Choroid plexus epithelial cell (primary cell): ENCODE measurements at regions not wholly inside any gene's neighbourhood (a gene's known extent, or its start where the extent isn't known, plus 50 kb on each side); places are given as distances from the start of the nearest gene placed in this dataset.

Experiments
- DNase-seq: peaks from one replicate; pipeline ENCODE4 v3.0.0-alpha.2; 2010; ENCODE audit warnings: low read depth
- H3K4me3 ChIP-seq: 2 replicates; pipeline ENCODE4 v1.5.1; 2011; ENCODE audit warnings: low read depth, mild to moderate bottlenecking, control low read depth, low read length, moderate library complexity
- TF ChIP-seq, protein P1 (sequence below): conservative IDR thresholded peaks from 2 replicates; pipeline ENCODE4 v1.5.1; 2011; ENCODE audit warnings: low read depth, mild to moderate bottlenecking, control low read depth, inconsistent platforms, low read length, moderate library complexity

- DNase-seq = no peak
- TF ChIP-seq, protein P1, sequence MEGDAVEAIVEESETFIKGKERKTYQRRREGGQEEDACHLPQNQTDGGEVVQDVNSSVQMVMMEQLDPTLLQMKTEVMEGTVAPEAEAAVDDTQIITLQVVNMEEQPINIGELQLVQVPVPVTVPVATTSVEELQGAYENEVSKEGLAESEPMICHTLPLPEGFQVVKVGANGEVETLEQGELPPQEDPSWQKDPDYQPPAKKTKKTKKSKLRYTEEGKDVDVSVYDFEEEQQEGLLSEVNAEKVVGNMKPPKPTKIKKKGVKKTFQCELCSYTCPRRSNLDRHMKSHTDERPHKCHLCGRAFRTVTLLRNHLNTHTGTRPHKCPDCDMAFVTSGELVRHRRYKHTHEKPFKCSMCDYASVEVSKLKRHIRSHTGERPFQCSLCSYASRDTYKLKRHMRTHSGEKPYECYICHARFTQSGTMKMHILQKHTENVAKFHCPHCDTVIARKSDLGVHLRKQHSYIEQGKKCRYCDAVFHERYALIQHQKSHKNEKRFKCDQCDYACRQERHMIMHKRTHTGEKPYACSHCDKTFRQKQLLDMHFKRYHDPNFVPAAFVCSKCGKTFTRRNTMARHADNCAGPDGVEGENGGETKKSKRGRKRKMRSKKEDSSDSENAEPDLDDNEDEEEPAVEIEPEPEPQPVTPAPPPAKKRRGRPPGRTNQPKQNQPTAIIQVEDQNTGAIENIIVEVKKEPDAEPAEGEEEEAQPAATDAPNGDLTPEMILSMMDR = no peak
Observed at GRCh38 chr13:36493046-36493445, 60.8 kb downstream of the CCNA1 start.

GRCh38 chr13:36495431-36495830 is 63.1 kb downstream of the CCNA1 start:
- H3K4me3 ChIP-seq = no peak overlapping the region
- TF ChIP-seq, protein P1 = no peak
- no peak for DNase-seq

More at GRCh38 chr13:36493046-36493445, 60.8 kb downstream of the CCNA1 start:
- no peak overlapping the region for H3K4me3 ChIP-seq

DNA sequence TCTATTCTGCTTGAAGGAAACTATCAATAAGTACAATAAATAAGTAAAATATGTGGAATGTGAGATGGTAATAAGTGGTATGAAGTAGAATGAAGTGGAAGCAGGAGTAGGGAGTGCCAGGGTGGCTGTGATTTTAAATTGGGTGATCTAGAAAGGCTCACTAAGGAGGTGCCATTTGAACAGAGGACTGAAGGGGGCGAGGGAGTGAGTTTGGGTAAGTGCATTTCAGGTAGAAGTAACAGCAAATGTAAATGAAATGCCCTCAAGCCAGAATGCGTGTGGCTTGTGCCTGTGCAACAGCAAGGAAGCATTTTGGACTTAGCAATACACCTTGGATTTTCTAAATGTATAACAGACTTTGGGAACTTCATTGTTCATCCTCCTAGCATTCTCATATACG is 77.1 kb downstream of the CCNA1 start:
- no peak overlapping the region for H3K4me3 ChIP-seq
- TF ChIP-seq, protein P1 = peak; percentile 21
- DNase-seq = no peak

DNA sequence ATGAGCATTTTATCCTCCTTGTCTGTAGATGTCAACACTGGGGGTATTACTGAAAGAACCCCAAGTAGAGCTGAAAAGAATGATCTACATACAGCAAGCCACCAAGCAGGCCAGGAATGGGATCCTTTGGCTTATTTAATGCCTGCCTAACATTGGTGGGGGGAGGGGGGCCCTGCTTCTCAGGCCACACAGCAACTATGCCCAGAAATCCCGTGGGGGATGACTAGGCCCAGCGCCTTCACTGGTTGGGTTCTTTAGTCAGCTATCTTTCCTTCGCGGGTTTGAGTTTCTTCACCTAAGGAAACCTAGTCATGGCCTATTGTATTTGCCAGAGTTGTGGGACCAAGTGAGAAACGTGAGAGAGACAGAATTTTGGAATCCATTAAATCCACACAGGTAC is 80.5 kb downstream of the CCNA1 start:
- TF ChIP-seq, protein P1 = no peak
- no peak for DNase-seq
- H3K4me3 ChIP-seq = no peak overlapping the region

GRCh38 chr13:36513266-36513665 is 81.0 kb downstream of the CCNA1 start:
- TF ChIP-seq, protein P1 = no peak
- no peak for DNase-seq
- H3K4me3 ChIP-seq = no peak overlapping the region

DNA sequence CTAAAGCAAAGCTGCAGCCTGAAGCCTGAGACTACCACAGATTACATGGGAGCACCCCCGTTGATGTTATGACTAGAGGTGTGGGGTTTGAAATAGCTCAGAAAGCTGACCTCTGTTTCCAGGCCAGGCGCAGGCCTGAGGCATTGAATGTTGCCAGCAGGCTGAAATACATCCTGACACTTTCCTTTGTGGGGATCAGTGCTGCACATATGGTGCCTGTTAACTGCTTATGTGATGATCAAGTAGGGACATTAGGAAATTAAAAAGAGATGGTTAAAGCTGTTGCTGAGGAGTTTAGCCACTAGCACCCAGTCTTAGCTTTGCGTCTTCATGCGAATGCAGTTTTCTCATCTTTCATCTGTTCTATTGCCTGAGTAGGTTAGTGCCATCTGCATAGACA is 83.2 kb downstream of the CCNA1 start:
- TF ChIP-seq, protein P1 = no peak
- H3K4me3 ChIP-seq = no peak overlapping the region
- no peak for DNase-seq

GRCh38 chr13:36516225-36516624 is 83.9 kb downstream of the CCNA1 start:
- H3K4me3 ChIP-seq = no peak overlapping the region
- DNase-seq = no peak
- TF ChIP-seq, protein P1 = no peak
